DOHH2 (cell line): ENCODE measurements at regions not wholly inside any gene's neighbourhood (a gene's known extent, or its start where the extent isn't known, plus 50 kb on each side); places are given as distances from the start of the nearest gene placed in this dataset.

Experiments used
- H3F3A ChIP-seq: fragments of 200-600 bp; sonication (generic), shearing (Covaris generic); 2 replicates; pipeline ENCODE4 v1.6.0; 2016; ENCODE audit warnings: antibody characterized with exemption, mild to moderate bottlenecking; ENCODE audit not compliant: control insufficient read depth, insufficient read depth
- H3K27ac ChIP-seq: fragments of 200-600 bp; sonication (generic); 2 replicates; pipeline ENCODE4 v1.5.1; 2014; ENCODE audit warnings: low read depth, mild to moderate bottlenecking, low read length, moderate library complexity
- H3K27me3 ChIP-seq: fragments of 200-600 bp; sonication (generic); 2 replicates; pipeline ENCODE4 v1.6.1; 2014; ENCODE audit warnings: mild to moderate bottlenecking, low read length, mixed read lengths; ENCODE audit not compliant: control insufficient read depth
- H3K36me3 ChIP-seq: fragments of 200-600 bp; sonication (generic); 2 replicates; pipeline ENCODE4 v1.6.1; 2014; ENCODE audit warnings: mild to moderate bottlenecking, low read length, moderate library complexity, mixed read lengths; ENCODE audit not compliant: control insufficient read depth
- H3K4me1 ChIP-seq: fragments of 200-600 bp; sonication (generic); 2 replicates; pipeline ENCODE4 v1.6.1; 2014; ENCODE audit warnings: mild to moderate bottlenecking, low read length, mixed read lengths; ENCODE audit not compliant: control insufficient read depth
- H3K4me2 ChIP-seq: fragments of 200-600 bp; sonication (generic); 2 replicates; pipeline ENCODE4 v1.6.0; 2014; ENCODE audit warnings: mild to moderate bottlenecking, low read length, moderate library complexity
- H3K4me3 ChIP-seq: fragments of 200-600 bp; sonication (generic); 2 replicates; pipeline ENCODE4 v1.5.1; 2014; ENCODE audit warnings: mild to moderate bottlenecking, low read length, mixed read lengths
- H3K79me2 ChIP-seq: fragments of 200-600 bp; sonication (generic); 2 replicates; pipeline ENCODE4 v1.6.1; 2014; ENCODE audit warnings: mild to moderate bottlenecking, low read length, mixed read lengths; ENCODE audit not compliant: control insufficient read depth
- H3K9me2 ChIP-seq: fragments of 200-600 bp; sonication (generic); replicated peaks from 2 replicates; pipeline ENCODE4 v1.6.1; 2014; ENCODE audit warnings: mild to moderate bottlenecking, low read length, mixed read lengths; ENCODE audit not compliant: control insufficient read depth
- H3K9me3 ChIP-seq: fragments of 200-600 bp; sonication (generic); 2 replicates; pipeline ENCODE4 v1.6.1; 2014; ENCODE audit warnings: antibody characterized with exemption, low read length, mixed read lengths; ENCODE audit not compliant: control insufficient read depth, insufficient read depth
- H4K20me1 ChIP-seq: fragments of 200-600 bp; sonication (generic); 2 replicates; pipeline ENCODE4 v1.6.0; 2014; ENCODE audit warnings: low read depth, mild to moderate bottlenecking, antibody characterized with exemption, low read length, moderate library complexity; ENCODE audit not compliant: control insufficient read depth, insufficient read depth
- CTCF ChIP-seq: fragments of 200-600 bp; sonication (generic); IDR thresholded peaks from one replicate; pipeline ENCODE4 v1.5.1; 2014; ENCODE audit warnings: antibody characterized with exemption, mild to moderate bottlenecking, low read depth, low read length; ENCODE audit not compliant: poor library complexity, severe bottlenecking
- EZH2phosphoT487 ChIP-seq: fragments of 200-600 bp; sonication (generic); IDR thresholded peaks from 2 replicates; pipeline ENCODE4 v1.6.1; 2017; ENCODE audit warnings: borderline replicate concordance, mild to moderate bottlenecking, antibody characterized with exemption, low read length, moderate library complexity, mixed read lengths

- no peaks in the 10 kb centered on the region for H4K20me1 ChIP-seq
- H3K4me1 ChIP-seq: no peaks in the 10 kb centered on the region
- H3K27me3 ChIP-seq: no peaks in the 10 kb centered on the region
- no peaks in the 10 kb centered on the region for H3K36me3 ChIP-seq
- TF ChIP-seq CTCF (no peak), EZH2phosphoT487 (no peak)
- H3K27ac ChIP-seq: no peak overlapping the region
- no peaks in the 10 kb centered on the region for H3K9me2 ChIP-seq
- H3K9me3 ChIP-seq: no peaks in the 10 kb centered on the region
- H3K4me2 ChIP-seq: no peak overlapping the region
- no peaks in the 10 kb centered on the region for H3K79me2 ChIP-seq
- no peaks in the 10 kb centered on the region for H3F3A ChIP-seq
- no peak overlapping the region for H3K4me3 ChIP-seq
Measured at GRCh38 chr20:24296477-24297261, 172.8 kb upstream of the SYNDIG1 start.

GRCh38 chr20:24291014-24291413 is 178.4 kb upstream of the SYNDIG1 start:
- TF ChIP-seq CTCF: no peak
- TF ChIP-seq EZH2phosphoT487: no peak
- Histone ChIP-seq H3K9me2 (no peaks in the 10 kb centered on the region), H3K27ac (no peak overlapping the region)

GRCh38 chr20:24289737-24290481 is 179.5 kb upstream of the SYNDIG1 start:
- Histone ChIP-seq H3K79me2 (no peaks in the 10 kb centered on the region), H4K20me1 (no peaks in the 10 kb centered on the region), H3K27me3 (no peaks in the 10 kb centered on the region), H3K9me3 (no peaks in the 10 kb centered on the region), H3K4me2 (no peak overlapping the region), H3K36me3 (no peaks in the 10 kb centered on the region), H3K4me3 (no peak overlapping the region), H3K4me1 (no peaks in the 10 kb centered on the region), H3K27ac (no peak overlapping the region), H3F3A (no peaks in the 10 kb centered on the region), H3K9me2 (no peaks in the 10 kb centered on the region)
- no peak for TF ChIP-seq EZH2phosphoT487
- no peak for TF ChIP-seq CTCF

More at GRCh38 chr20:24291014-24291413, 178.4 kb upstream of the SYNDIG1 start:
- H3K9me3 ChIP-seq: no peaks in the 10 kb centered on the region
- H3K4me1 ChIP-seq: no peaks in the 10 kb centered on the region
- no peaks in the 10 kb centered on the region for H3F3A ChIP-seq
- no peak overlapping the region for H3K4me2 ChIP-seq
- no peak overlapping the region for H3K4me3 ChIP-seq
- no peaks in the 10 kb centered on the region for H4K20me1 ChIP-seq
- H3K79me2 ChIP-seq: no peaks in the 10 kb centered on the region
- H3K27me3 ChIP-seq: no peaks in the 10 kb centered on the region
- no peaks in the 10 kb centered on the region for H3K36me3 ChIP-seq
